Natural killer cell (primary cell): ENCODE measurements at regions not wholly inside any gene's neighbourhood (a gene's known extent, or its start where the extent isn't known, plus 50 kb on each side); places are given as distances from the start of the nearest gene placed in this dataset.
A peak's percentile ranks its signal among the peaks of the same experiment; 100 is the strongest.

Source experiments
- ATAC-seq, 3 donors: fragments of 150-1000 bp in 2 of 3; fragments of 200-7000 bp in 1 of 3; cut with Tn5 transposase; 1 replicate in 1 of 3; 2 replicates in 2 of 3; pipeline ENCODE4 v1.10.0; 2021; ENCODE audit warnings: mild to moderate bottlenecking in 2 of 3, moderate library complexity in 2 of 3
- DNase-seq, 2 donors: peaks; one replicate each; pipeline versions ENCODE4 v3.0.0 to v3.0.0-alpha.2; 2013 to 2021; ENCODE audit warnings: mixed read lengths in 1 of 2
- H3K27ac ChIP-seq: one replicate; pipeline ENCODE4 v1.5.1; 2013; ENCODE audit warnings: mild to moderate bottlenecking, low read length
- H3K27me3 ChIP-seq: one replicate; pipeline ENCODE4 v1.6.1; 2013; ENCODE audit warnings: low read length; ENCODE audit not compliant: control insufficient read depth, insufficient read depth
- H3K36me3 ChIP-seq: one replicate; pipeline ENCODE4 v1.6.1; 2013; ENCODE audit warnings: low read length; ENCODE audit not compliant: control insufficient read depth, insufficient read depth
- H3K4me1 ChIP-seq: one replicate; pipeline ENCODE4 v1.6.1; 2013; ENCODE audit warnings: low read length; ENCODE audit not compliant: control insufficient read depth, insufficient read depth
- H3K4me3 ChIP-seq: one replicate; pipeline ENCODE4 v1.5.1; 2013; ENCODE audit warnings: low read length
- H3K9me3 ChIP-seq: one replicate; pipeline ENCODE4 v1.6.1; 2013; ENCODE audit warnings: low read length; ENCODE audit not compliant: control insufficient read depth, insufficient read depth
- H3K27ac Mint-ChIP-seq, 2 donors: one replicate each; pipeline ENCODE4 v1.8.0; 2022; ENCODE audit warnings: mild to moderate bottlenecking in 2 of 2, mixed read lengths in 2 of 2, moderate library complexity in 1 of 2
- H3K27me3 Mint-ChIP-seq, 2 donors: one replicate each; pipeline ENCODE4 v1.8.0; 2022; ENCODE audit warnings: low read depth in 2 of 2, mixed read lengths in 2 of 2
- H3K36me3 Mint-ChIP-seq: one replicate; pipeline ENCODE4 v1.8.0; 2022; ENCODE audit warnings: mixed read lengths
- H3K4me1 Mint-ChIP-seq, 2 donors: one replicate each; pipeline ENCODE4 v1.8.0; 2022; ENCODE audit warnings: mixed read lengths in 2 of 2
- H3K4me3 Mint-ChIP-seq: one replicate; pipeline ENCODE4 v1.8.0; 2022; ENCODE audit warnings: mild to moderate bottlenecking, moderate library complexity, mixed read lengths
- H3K9me3 Mint-ChIP-seq, 2 donors: one replicate each; pipeline ENCODE4 v1.8.0; 2022; ENCODE audit warnings: mixed read lengths in 2 of 2
- CTCF ChIP-seq: fragments of 200-600 bp; IDR thresholded peaks from one replicate; pipeline ENCODE4 v1.8.0; 2022; ENCODE audit warnings: antibody characterized with exemption
- WGBS: methylation state at CpG from one replicate; pipeline ENCODE4 v1.1.7; 2013; ENCODE audit warnings: missing lambda C conversion rate; ENCODE audit not compliant: insufficient coverage; 5-methylcytosine and 5-hydroxymethylcytosine counted together
- intact Hi-C: fragments of 100-400 bp; cut with micrococcal nuclease; formaldehyde crosslinking; loops from one replicate; pipeline ENCODE4 v1.14.2; 2022

GRCh38 chr11:122023614-122024250 is 92.3 kb downstream of the BLID start:
- Histone ChIP-seq H3K27me3 (no peaks in the 10 kb centered on the region), H3K4me3 (no peak overlapping the region), H3K9me3 (no peaks in the 10 kb centered on the region), H3K4me1 (no peaks in the 10 kb centered on the region), H3K27ac (no peak overlapping the region), H3K36me3 (no peaks in the 10 kb centered on the region)
- ATAC-seq (no peak), DNase-seq (no peak)
- Mint-ChIP-seq H3K27ac (no peak overlapping the region), H3K4me1 (no peaks in the 10 kb centered on the region), H3K36me3 (no peaks in the 10 kb centered on the region), H3K4me3 (peak overlapping the region; percentile 11), H3K9me3 (no peaks in the 10 kb centered on the region), H3K27me3 (peaks cover 3 to 8% of the 10 kb centered on the region in 2 donors)
- TF ChIP-seq CTCF: no peak
- WGBS: 90% methylated on average over 8 of the region's 8 CpGs
- intact Hi-C loops: no loop called here

- Mint-ChIP-seq H3K27me3 (peaks cover 3 to 8% of the 10 kb centered on the region in 2 donors), H3K27ac (no peak overlapping the region), H3K9me3 (no peaks in the 10 kb centered on the region), H3K4me3 (no peak overlapping the region), H3K36me3 (no peaks in the 10 kb centered on the region), H3K4me1 (no peaks in the 10 kb centered on the region)
- Histone ChIP-seq H3K9me3 (no peaks in the 10 kb centered on the region), H3K4me1 (no peaks in the 10 kb centered on the region), H3K36me3 (no peaks in the 10 kb centered on the region), H3K4me3 (no peak overlapping the region), H3K27ac (no peak overlapping the region), H3K27me3 (no peaks in the 10 kb centered on the region)
- intact Hi-C loops: no loop called here
- no peak for DNase-seq
- ATAC-seq: no peak
- no peak for TF ChIP-seq CTCF
- WGBS: 94% methylated on average over 2 of the region's 6 CpGs
Measured at GRCh38 chr11:122022646-122023045, 93.4 kb downstream of the BLID start.

- Mint-ChIP-seq H3K27ac (no peak overlapping the region), H3K27me3 (peaks cover 0 to 8% of the 10 kb centered on the region in 2 donors), H3K36me3 (no peaks in the 10 kb centered on the region), H3K9me3 (no peaks in the 10 kb centered on the region), H3K4me1 (no peaks in the 10 kb centered on the region), H3K4me3 (no peak overlapping the region)
- Histone ChIP-seq H3K36me3 (no peaks in the 10 kb centered on the region), H3K4me1 (no peaks in the 10 kb centered on the region), H3K27ac (no peak overlapping the region), H3K4me3 (no peak overlapping the region), H3K9me3 (no peaks in the 10 kb centered on the region), H3K27me3 (no peaks in the 10 kb centered on the region)
- no peak for TF ChIP-seq CTCF
- no peak for ATAC-seq
- no CpG with 5 or more reads among the region's 2 CpGs for WGBS
- no peak for DNase-seq
- intact Hi-C loops: no loop called here
Measured at GRCh38 chr11:122020902-122021301, 95.1 kb downstream of the BLID start.
